ENCODE measurements at regions not wholly inside any gene's neighbourhood (a gene's known extent, or its start where the extent isn't known, plus 50 kb on each side); places are given as distances from the start of the nearest gene placed in this dataset.

- TF ChIP-seq CTCF (IDR thresholded peaks at IDR 0.05 in 4 of 5, conservative IDR thresholded peaks at IDR 0.05 in 1 of 5) = no peak
- no peak for TF ChIP-seq POLR2A (IDR thresholded peaks at IDR 0.05)
Observed at GRCh38 chr14:43579671-43580070, 927.4 kb downstream of the FSCB start.

All from gastrocnemius medialis (tissue), 4 donors.